Omental fat pad (tissue), 3 donors: ENCODE measurements at regions not wholly inside any gene's neighbourhood (a gene's known extent, or its start where the extent isn't known, plus 50 kb on each side); places are given as distances from the start of the nearest gene placed in this dataset.
A peak's percentile ranks its signal among the peaks of the same experiment; 100 is the strongest.
"Not testable (repeated sequence)": the region's sequence is repeated elsewhere in the genome, so short reads cannot be mapped to it uniquely, and the experiment has no call there.

ENCODE experiments used
- ATAC-seq: fragments of 150-250 bp; one replicate; pipeline ENCODE4 v1.9.1; 2016; ENCODE audit warnings: mild to moderate bottlenecking, moderate library complexity; ENCODE audit not compliant: low FRiP score
- DNase-seq: peaks from one replicate; pipeline ENCODE4 v3.0.0-alpha.2; 2019; ENCODE audit warnings: low spot score
- TF ChIP-seq, protein P1 (sequence below), 3 donors: fragments of 450-650 bp; IDR thresholded peaks; one replicate each; pipeline ENCODE4 v1.5.1; 2016 to 2017; ENCODE audit warnings: antibody characterized with exemption in 3 of 3, mild to moderate bottlenecking in 3 of 3, moderate library complexity in 2 of 3

DNA sequence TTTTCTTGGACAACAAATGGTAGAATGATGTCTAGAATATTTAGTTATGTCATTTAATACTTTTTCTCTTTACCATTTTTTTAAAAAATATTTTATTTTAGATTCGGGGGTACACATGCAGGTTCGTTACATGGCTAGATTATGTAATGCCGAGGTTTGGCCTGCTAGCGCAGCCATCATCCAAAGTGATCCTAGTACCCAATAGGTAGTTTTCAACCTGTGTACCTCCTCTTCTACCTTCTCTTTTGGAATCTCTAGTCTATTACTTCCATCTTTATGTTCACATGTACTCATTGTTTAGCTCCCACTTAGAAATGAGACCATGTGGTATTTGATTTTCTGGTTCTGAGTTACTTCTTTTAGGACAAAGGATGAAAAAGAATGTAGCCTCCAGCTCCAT lies 100.2 kb upstream of the TPTE start:
- DNase-seq, ATAC-seq: not testable (repeated sequence)

DNA sequence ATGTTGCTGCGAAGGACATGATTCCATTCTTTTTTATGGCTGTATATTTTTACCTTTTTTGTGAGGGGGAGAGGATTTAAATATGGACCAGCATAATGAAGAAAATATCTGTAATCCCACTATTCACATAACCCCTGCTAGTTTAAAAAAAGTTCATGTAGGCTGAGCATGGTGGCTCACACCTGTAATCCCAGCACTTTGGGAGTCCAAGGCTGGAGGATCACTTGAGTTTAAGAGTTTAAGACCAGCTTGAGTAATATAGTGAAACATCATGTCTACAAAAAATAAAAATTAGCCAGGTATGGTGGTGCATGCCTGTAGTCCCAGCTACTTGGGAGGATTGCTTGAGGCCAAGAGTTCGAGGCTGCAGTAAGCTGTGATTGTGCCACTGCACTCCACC lies 99.8 kb upstream of the TPTE start:
- not testable (repeated sequence) for ATAC-seq, DNase-seq

DNA sequence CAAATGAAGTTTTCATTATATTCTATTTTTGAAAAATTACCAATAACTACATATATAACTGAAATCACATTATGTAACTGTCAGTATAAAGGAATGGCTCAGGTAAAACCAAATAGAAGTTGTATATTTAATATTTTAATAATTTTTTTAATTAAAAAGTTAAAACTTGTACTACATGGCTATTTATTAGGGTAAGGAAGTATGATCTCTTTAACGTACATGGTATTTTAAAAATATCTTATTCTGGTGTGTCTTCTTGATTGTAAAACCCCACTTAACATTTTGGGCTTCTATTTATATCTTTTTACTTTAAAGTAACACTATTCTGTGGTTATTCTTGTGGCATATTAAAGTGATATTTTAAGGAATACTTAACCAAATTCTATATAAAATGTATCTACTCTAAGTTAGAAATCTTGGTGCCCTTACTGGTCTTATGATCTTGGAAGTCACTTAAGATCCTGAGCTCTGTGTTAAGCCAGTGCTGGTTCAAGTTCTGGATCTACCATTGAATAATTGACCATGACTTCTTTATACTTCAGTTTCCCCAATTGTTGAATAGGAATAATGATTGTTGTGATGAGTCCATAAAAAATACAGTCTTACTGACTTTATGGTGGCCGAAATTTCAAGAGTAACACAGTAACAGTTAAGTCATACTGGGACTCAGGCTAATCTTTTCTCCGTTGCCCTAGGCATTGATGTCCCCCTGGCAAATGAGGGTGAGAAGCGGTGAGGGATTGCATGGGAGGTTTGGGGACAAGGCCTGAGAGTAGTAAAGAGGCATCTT lies 97.1 kb upstream of the TPTE start:
- peak; percentile 6 for ATAC-seq
- DNase-seq, result not testable (repeated sequence)

DNA sequence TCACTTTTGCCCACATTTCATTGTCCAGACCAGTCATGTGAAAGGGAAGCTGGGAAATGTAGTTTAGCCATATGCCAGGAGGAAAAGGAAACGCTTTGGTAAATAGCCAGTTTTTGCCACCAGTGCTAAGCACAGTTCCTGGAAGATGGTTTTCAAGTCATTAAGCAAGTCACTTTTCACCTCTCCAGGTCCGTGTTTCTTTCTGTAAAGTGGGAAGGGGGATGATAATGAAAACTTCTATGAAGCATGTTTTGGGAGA lies 96.6 kb upstream of the TPTE start:
- not testable (repeated sequence) for DNase-seq, ATAC-seq

DNA sequence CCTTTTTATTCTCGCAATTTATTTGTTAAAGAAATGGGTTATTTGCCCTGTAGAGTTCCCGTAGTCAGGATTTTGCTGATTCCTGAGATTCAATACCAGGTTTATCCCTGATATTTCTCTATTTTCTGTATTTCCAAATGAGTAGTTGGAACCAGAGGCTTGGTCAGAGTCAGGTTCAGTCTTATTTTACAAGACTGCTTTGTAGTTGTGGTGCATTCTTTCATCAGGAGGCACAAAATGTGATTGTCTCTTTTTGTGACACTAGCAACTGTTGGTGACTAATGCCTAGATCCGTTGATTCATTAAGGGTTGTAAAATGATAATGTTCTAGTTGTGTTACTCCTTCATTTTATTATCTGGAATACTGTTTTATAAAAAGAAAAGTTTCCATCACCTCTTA lies 95.5 kb upstream of the TPTE start:
- ATAC-seq (no peak), DNase-seq (no peak)
- TF ChIP-seq, protein P1, sequence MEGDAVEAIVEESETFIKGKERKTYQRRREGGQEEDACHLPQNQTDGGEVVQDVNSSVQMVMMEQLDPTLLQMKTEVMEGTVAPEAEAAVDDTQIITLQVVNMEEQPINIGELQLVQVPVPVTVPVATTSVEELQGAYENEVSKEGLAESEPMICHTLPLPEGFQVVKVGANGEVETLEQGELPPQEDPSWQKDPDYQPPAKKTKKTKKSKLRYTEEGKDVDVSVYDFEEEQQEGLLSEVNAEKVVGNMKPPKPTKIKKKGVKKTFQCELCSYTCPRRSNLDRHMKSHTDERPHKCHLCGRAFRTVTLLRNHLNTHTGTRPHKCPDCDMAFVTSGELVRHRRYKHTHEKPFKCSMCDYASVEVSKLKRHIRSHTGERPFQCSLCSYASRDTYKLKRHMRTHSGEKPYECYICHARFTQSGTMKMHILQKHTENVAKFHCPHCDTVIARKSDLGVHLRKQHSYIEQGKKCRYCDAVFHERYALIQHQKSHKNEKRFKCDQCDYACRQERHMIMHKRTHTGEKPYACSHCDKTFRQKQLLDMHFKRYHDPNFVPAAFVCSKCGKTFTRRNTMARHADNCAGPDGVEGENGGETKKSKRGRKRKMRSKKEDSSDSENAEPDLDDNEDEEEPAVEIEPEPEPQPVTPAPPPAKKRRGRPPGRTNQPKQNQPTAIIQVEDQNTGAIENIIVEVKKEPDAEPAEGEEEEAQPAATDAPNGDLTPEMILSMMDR (IDR thresholded peaks at IDR 0.05), result no peak

DNA sequence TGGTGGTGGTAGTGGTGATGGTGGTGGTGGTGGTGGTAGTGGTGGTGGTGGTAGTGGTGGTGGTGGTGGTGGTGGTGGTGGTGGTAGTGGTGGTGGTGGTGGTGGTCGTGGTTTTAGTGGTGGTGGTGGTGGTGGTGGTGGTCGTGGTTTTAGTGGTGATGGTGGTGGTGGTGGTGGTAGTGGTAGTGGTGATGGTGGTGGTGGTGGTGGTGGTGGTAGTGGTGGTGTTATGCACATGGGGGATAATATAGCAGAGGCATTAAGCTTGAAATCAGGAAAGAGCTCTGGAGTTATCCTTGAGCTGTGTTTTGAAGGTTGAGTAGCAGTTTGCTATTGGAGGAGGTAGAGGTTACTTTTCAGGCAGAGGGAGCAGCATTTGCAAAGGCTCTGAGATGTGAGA lies 94.6 kb upstream of the TPTE start:
- not testable (repeated sequence) for DNase-seq, ATAC-seq

DNA sequence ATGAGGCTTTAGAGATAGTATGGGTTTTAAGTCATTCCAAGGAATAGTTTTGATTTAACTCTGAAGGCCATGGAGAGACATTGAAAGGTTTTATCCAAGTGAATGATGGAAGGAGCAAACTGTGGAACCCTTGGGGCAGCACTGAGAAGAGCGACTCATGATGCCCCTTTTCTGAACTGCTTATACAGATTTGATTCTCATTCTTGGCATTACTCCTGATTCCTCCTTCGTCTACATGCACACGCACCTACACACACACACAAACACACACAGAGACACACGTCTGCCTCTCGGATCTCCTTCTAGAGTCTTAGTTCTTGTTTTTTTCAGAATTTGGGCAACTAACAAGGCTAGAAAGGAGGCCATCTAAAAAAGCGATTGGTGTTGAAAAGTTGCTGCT lies 94.1 kb upstream of the TPTE start:
- ATAC-seq, DNase-seq: not testable (repeated sequence)

DNA sequence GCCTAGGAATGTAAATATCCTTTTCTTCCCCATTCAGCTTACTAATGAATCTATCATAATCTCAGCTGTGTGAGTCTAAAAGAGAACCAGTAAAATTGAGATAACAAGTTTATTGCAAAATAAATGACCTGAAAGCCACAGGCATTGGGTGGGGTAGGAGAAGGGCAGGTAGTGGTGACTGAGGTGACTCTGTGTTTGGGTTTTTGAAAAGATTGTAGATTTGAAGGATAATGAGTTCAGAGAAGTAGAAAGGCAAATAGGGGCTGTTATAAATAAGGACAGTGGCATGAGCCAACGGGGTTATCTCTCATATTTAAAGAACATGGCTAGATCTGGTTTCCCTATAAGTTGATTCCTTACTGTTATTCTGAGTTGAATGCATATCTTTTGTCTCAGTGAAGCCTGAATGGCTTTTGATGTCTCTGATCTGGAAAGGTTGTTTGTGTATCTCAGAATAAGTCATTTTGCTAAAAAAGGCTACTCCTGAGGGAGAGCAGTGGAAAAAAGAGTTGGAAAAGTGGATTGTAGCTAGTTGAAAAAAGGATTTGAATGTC lies 92.3 kb upstream of the TPTE start:
- DNase-seq, ATAC-seq: not testable (repeated sequence)

DNA sequence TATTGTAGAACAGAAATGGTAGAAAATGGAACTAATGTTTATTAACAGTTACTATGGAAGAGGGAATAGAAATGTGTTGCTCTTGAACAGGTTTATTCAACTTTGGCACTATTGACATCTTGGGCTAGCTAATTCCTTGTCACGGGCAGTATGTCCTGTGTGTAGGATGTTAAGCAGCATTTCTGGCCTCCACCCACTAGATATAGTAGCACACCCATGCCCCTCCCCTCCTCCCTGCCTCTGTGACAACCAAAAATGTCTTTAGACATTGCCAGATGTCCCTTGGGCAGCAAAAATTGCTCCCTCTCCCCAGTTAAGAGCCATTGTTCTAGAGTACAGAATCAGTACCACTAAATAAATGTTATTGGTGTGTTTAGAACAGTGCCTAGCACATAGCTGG lies 91.4 kb upstream of the TPTE start:
- ATAC-seq (no peak), DNase-seq (no peak)
- TF ChIP-seq, protein P1 (IDR thresholded peaks at IDR 0.05), result no peak

DNA sequence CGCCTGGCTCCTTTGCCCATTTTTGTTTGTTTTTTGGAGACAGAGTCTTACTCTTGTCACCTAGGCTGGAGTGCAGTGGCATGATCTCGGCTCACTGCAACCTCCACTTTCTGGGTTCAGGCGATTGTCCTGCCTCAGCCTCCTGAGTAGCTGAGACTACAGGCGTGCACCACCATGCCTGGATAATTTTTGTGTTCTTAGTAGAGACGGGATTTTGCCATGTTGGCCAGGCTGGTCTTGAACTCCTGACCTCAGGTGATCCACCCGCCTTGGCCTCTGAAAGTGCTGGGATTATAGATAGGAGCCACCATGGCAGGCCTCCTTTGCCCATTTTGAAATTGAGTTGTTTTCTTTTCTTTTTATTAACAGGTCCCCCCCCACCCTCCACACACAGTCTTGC lies 89.4 kb upstream of the TPTE start:
- not testable (repeated sequence) for DNase-seq
- ATAC-seq, result peak; percentile 3

DNA sequence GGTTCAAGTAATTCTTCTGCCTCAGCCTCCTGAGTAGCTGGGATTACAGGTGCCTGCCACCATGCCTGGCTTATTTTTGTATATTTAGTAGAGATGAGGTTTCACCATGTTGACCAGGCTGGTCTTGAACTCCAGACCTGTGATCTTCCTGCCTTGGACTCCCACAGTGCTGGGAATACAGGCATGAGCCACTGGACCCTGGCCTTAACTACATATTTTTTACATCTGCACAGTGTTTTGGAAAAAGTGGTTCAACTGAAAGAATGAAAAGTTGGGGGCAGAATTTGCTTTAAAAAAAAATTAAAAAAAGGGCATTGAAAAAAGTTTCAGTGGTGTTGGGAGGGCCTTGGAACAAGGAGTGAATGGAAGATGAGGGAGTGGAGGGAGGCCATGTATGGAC lies 88.9 kb upstream of the TPTE start:
- not testable (repeated sequence) for ATAC-seq, DNase-seq

DNA sequence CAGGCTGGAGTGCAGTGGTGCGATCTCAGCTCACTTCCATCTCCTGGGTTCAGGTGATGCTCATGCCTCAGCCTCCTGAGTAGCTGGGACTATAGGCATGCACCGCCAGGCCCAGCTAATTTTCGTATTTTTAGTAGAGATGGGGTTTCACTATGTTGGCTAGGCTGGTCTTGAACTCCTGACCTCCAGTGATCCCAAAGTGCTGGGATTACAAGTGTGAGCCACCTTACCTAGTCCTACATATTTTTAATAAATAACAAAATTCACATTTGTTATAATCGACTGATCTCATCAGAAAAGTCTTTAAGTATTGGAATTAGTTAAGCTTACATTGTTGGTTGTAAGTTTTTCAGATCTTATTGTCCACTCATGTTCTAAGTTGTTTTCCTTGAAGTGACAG lies 83.4 kb upstream of the TPTE start:
- not testable (repeated sequence) for DNase-seq, ATAC-seq

DNA sequence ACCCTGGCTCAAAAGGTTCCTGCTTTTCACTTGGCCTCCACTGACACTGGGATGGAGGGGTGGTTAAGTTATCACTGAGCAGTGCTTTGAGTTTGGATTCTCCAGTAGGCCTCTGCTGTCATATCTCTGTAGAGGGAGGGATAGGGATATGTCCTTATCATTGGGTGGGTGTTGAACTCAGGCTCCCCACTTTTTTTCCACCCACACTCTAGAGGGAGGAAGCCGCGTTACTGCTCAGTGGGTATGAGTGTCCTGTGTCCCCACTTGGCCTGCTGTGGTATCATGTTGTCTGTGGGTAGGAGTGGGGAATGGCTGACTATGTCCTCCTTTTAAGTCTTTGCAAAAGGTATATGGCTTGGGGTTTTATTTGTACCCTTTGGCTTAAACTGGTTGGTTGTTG lies 80.7 kb upstream of the TPTE start:
- not testable (repeated sequence) for DNase-seq
- ATAC-seq, result peak; percentile 56

DNA sequence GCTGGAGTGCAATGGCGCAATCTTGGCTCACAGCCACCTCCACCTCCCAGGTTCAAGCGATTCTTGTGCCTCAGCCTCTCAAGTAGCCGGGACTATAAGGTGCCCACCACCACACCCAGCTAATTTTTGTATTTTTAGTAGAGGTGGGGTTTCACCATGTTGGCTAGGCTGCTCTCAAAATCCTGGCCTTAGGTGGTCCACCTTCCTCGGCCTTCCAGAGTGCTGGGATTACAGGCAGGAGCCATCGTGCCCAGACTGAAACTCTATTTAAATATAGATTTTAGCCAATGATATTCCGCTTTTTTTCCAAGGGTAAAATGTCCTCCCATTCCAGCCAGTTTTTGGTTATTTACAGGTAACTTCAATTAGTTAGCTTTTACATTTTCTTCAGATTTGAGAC lies 79.4 kb upstream of the TPTE start:
- not testable (repeated sequence) for ATAC-seq, DNase-seq

DNA sequence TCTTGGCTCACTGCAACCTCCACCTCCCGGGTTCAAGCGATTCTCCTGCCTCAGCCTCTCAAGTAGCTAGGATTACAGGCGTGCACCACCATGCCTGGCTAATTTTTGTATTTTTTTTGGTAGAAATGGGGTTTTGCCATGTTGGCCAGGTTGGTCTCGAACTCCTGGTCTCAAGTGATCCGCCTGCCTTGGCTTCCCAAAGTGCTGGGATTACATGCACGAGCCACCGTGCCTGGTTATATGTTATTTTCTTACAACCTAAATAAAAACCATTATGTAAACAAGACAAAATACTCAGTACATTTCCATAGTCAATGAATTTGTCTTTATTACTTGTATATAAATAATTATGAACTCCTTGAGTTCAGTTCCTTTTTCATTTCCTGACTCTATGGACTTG lies 75.7 kb upstream of the TPTE start:
- ATAC-seq, DNase-seq: not testable (repeated sequence)

DNA sequence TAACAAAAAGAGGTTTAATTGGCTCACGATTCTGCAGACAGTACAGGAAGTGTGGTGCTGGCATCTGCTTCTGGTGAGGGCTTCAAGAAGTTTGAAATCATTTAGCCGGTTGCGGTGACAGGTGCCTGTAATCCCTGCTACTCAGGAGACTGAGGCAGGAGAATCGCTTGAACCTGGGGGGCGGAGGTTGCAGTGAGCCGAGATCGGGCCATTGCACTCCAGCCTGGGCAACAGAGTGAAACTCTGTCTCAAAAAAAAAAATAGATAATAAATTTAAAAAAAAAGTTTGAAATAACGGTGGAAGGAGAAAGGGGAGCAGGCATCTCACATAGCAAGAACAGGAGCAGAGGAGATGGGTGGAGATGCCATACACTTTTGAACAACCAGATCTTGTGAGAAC lies 71.9 kb upstream of the TPTE start:
- not testable (repeated sequence) for ATAC-seq, DNase-seq

DNA sequence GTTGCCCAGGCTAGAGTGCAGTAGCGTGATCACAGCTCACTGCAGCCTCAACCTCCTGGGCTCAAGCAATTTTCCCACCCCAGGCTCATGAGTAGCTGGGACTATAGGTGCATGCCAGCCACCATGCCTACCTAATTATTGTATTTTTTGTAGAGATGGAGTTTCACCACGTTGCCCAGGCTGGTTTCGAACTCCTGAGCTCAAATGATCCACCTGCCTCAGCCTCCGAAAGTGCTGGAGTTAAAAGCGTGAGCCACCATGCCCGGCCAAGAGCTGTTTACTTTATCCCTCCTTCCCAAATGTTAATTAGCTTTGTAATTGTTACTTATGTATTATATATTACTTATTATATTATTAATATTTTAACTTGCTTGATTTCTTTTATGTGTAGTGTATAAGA lies 70.1 kb upstream of the TPTE start:
- ATAC-seq, DNase-seq: not testable (repeated sequence)

DNA sequence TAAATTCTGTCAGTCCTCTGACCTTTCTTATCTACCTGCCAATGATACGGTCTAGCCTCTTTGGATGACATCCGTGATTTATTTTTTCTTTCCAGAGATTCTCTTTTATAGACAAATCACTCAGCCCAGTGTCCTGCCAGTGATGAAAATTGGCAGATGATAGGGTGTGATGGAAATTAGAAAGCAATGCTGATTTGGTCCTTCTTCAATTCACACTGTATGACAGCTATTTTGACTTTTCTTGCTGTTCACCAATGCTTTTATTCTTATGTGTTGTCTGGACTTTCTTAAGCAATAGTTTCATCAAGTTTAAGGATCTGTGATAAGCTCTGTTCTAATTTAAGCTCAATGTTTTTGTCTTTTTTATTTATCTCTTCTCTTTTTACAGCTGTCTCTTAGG lies 63.6 kb upstream of the TPTE start:
- DNase-seq, ATAC-seq: not testable (repeated sequence)
